ENCODE measurements at regions not wholly inside any gene's neighbourhood (a gene's known extent, or its start where the extent isn't known, plus 50 kb on each side); places are given as distances from the start of the nearest gene placed in this dataset.
A peak's percentile ranks its signal among the peaks of the same experiment; 100 is the strongest.

- Histone ChIP-seq H3K36me3 (ENCODE audit: insufficient read depth, low read length) (no peaks in the 10 kb centered on the region), H3K4me3 (ENCODE audit: low read length) (no peak overlapping the region), H3K27me3 (ENCODE audit: control insufficient read depth, insufficient read depth, low read length) (no peaks in the 10 kb centered on the region), H3K9me3 (replicated peaks; ENCODE audit: low read length) (no peaks in the 10 kb centered on the region), H3K4me1 (ENCODE audit: control insufficient read depth, insufficient read depth, low read length) (no peaks in the 10 kb centered on the region), H3K4me2 (ENCODE audit: low read length) (no peak overlapping the region), H3K9ac (ENCODE audit: low read depth, low read length) (no peak overlapping the region)
These were observed 556.2 kb upstream of the ZEB2 start for GRCh38 chr2:145076085-145076484.

DNA sequence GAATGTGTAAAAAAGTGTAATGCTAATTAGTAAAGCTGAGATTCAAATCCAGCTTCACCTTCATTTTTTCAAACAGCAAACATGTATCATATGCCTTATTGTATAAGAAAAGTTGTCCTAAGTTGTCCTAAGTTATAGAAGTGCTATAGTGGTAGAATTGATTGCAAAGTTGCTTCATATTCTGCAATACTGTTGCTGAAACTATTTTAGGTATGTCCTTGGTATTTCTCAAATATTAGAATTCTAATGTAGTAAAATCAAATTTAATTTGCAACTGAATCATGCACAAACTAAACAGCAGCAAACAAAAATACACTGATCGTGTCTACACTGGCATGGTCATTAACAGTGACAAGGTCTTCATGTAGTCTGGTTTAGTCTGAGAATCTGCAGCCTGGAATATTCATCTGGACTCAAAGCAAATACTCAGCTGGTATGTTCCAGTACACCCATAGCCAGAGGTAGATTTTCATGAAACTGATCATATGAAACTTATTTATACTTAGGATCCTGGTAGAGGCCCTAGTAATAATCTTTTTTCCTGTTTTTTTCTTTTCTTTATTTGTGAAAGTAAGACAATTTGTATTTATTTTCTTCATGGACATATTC lies 555.6 kb upstream of the ZEB2 start:
- no peaks in the 10 kb centered on the region for H3K4me1 ChIP-seq (ENCODE audit: control insufficient read depth, insufficient read depth, low read length)
- H3K9me3 ChIP-seq (replicated peaks; ENCODE audit: low read length): no peaks in the 10 kb centered on the region
- H3K4me2 ChIP-seq (ENCODE audit: low read length): no peak overlapping the region
- no peak overlapping the region for H3K4me3 ChIP-seq (ENCODE audit: low read length)
- H3K9ac ChIP-seq (ENCODE audit: low read depth, low read length): no peak overlapping the region
- no peaks in the 10 kb centered on the region for H3K36me3 ChIP-seq (ENCODE audit: insufficient read depth, low read length)
- H3K27me3 ChIP-seq (ENCODE audit: control insufficient read depth, insufficient read depth, low read length): no peaks in the 10 kb centered on the region

DNA sequence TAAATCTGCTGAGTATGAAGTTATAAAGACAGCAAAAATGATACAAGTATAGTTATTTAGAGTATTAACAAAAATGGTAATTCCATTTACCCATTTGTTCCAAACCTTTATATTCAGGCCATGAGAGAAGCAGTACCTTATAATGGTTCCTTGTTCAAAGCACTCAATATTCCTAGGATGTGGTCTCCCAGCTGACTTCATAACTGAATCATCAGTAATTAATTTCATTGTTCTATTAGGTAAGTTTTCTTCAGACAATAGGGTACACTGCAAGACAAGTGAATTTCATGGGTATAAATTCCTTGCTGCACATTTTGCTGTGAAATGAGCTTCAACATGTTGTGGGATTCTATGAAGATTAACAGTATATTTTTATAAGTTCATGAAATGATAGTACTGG lies 550.8 kb upstream of the ZEB2 start:
- no peak overlapping the region for H3K4me2 ChIP-seq (ENCODE audit: low read length)
- H3K4me3 ChIP-seq (ENCODE audit: low read length): no peak overlapping the region
- H3K9ac ChIP-seq (ENCODE audit: low read depth, low read length): no peak overlapping the region
- H3K4me1 ChIP-seq (ENCODE audit: control insufficient read depth, insufficient read depth, low read length): peaks cover 12% of the 10 kb centered on the region
- H3K9me3 ChIP-seq (replicated peaks; ENCODE audit: low read length): no peaks in the 10 kb centered on the region
- H3K36me3 ChIP-seq (ENCODE audit: insufficient read depth, low read length): no peaks in the 10 kb centered on the region
- no peaks in the 10 kb centered on the region for H3K27me3 ChIP-seq (ENCODE audit: control insufficient read depth, insufficient read depth, low read length)

DNA sequence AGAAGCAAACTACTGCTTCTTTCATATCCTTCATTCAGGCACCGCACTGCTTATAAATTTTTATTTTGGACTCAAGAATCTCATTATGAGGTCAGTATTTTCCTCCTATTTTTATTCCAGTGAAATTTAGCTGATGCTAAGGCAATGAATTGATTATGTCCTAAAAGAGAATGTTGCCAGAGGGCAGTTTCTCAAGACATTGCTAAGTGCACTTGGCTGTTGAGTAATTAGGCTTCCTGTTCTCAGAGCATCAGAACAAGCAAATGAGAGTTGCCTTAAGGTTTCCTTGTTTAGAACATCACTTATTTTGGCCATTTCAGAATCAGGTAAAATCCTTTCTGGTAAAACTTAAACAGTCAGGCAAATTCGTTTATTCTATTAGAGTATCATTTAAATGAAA lies 548.6 kb upstream of the ZEB2 start:
- H3K4me2 ChIP-seq (ENCODE audit: low read length): no peak overlapping the region
- H3K27me3 ChIP-seq (ENCODE audit: control insufficient read depth, insufficient read depth, low read length): no peaks in the 10 kb centered on the region
- H3K9me3 ChIP-seq (replicated peaks; ENCODE audit: low read length): no peaks in the 10 kb centered on the region
- H3K36me3 ChIP-seq (ENCODE audit: insufficient read depth, low read length): no peaks in the 10 kb centered on the region
- no peak overlapping the region for H3K9ac ChIP-seq (ENCODE audit: low read depth, low read length)
- no peak overlapping the region for H3K4me3 ChIP-seq (ENCODE audit: low read length)
- H3K4me1 ChIP-seq (ENCODE audit: control insufficient read depth, insufficient read depth, low read length): peaks cover 12% of the 10 kb centered on the region

GRCh38 chr2:145067549-145068030 lies 547.7 kb upstream of the ZEB2 start:
- Histone ChIP-seq H3K9me3 (replicated peaks; ENCODE audit: low read length) (no peaks in the 10 kb centered on the region), H3K36me3 (ENCODE audit: insufficient read depth, low read length) (no peaks in the 10 kb centered on the region), H3K4me2 (ENCODE audit: low read length) (no peak overlapping the region), H3K4me3 (ENCODE audit: low read length) (no peak overlapping the region), H3K9ac (ENCODE audit: low read depth, low read length) (no peak overlapping the region), H3K4me1 (ENCODE audit: control insufficient read depth, insufficient read depth, low read length) (peaks cover 12% of the 10 kb centered on the region), H3K27me3 (ENCODE audit: control insufficient read depth, insufficient read depth, low read length) (no peaks in the 10 kb centered on the region)

DNA sequence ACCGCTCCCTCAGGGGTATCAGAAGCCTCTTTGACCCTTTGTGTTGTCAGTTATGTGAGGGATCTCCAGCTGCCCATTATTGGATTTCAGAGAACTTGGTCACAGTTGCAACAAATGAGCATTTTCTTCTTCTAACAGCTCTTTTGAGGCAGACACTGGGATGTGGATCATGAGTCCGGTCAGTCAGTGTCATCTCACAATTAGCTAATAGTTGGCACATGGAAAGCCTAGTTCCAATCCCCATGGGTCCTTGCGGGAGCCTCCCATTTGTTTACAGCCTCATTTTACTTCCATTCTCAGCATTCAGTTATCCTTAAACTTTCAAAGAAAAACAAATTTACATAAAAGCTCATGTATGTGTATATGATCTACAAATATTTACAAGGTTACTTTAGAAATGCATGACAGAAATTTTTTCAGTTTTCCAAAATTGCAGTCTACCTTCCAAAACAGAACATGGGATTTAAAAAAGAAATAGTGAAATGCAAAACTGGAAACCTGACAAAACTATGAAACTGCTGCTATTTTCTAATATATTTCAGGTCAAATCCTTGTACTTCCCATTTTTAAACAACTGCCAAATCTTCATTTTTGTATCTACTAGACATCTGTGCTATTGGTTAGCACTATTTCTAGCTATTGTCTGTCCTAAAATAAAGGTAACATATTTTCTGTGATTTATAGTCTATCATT lies 547.1 kb upstream of the ZEB2 start:
- Histone ChIP-seq H3K27me3 (ENCODE audit: control insufficient read depth, insufficient read depth, low read length) (no peaks in the 10 kb centered on the region), H3K4me1 (ENCODE audit: control insufficient read depth, insufficient read depth, low read length) (peaks cover 12% of the 10 kb centered on the region), H3K9me3 (replicated peaks; ENCODE audit: low read length) (no peaks in the 10 kb centered on the region), H3K36me3 (ENCODE audit: insufficient read depth, low read length) (no peaks in the 10 kb centered on the region), H3K9ac (ENCODE audit: low read depth, low read length) (peak overlapping the region; percentile 9), H3K4me2 (ENCODE audit: low read length) (no peak overlapping the region), H3K4me3 (ENCODE audit: low read length) (no peak overlapping the region)

DNA sequence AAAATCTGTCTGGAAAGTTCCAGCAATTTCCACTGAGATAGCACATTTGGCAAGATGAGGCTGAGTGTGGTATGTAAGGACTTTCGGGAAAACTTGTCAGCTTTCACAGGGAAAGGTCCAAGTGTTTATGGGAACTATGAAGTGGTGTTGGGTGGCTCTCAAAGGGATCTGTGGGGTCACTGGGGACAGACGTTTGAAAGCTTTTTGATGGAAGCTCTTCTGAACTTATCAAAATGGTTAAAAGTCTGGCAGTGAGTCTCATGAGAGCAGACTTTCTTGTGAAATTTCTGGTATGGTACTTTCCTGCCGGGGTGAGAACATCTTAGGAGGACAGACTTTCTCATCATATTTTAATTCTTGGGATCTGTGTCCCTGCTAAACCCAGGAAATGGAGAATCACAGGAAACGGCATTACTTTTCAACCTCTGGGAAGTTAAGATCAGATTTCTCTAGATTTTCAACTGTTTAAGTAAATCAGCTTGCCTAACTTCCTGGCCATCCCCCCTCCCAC lies 546.3 kb upstream of the ZEB2 start:
- Histone ChIP-seq H3K27me3 (ENCODE audit: control insufficient read depth, insufficient read depth, low read length) (no peaks in the 10 kb centered on the region), H3K4me3 (ENCODE audit: low read length) (no peak overlapping the region), H3K4me2 (ENCODE audit: low read length) (peak overlapping the region; percentile 3), H3K4me1 (ENCODE audit: control insufficient read depth, insufficient read depth, low read length) (peaks cover 12% of the 10 kb centered on the region), H3K36me3 (ENCODE audit: insufficient read depth, low read length) (no peaks in the 10 kb centered on the region), H3K9me3 (replicated peaks; ENCODE audit: low read length) (no peaks in the 10 kb centered on the region), H3K9ac (ENCODE audit: low read depth, low read length) (peak overlapping the region; percentile 9)

DNA sequence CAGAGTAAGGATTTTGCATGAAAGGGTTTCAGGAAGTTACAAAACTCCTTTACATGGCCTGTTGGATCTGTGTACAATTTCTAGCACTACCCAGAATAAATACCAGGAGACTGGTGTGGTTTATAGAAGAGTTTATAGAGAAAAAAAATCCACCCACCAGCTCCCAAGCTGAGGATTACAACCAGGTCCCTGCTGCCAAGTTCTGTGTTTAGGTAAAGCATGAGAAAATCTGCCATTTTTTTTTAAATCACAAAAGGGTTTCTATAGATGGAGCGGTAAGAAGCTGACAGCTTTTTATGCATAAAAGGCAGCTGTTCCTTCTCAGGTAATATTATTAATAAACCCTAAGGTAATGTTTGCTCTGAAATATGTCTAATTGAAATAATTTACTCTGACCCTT lies 545.4 kb upstream of the ZEB2 start:
- Histone ChIP-seq H3K4me1 (ENCODE audit: control insufficient read depth, insufficient read depth, low read length) (peaks cover 12% of the 10 kb centered on the region), H3K4me3 (ENCODE audit: low read length) (no peak overlapping the region), H3K4me2 (ENCODE audit: low read length) (no peak overlapping the region), H3K9me3 (replicated peaks; ENCODE audit: low read length) (no peaks in the 10 kb centered on the region), H3K36me3 (ENCODE audit: insufficient read depth, low read length) (no peaks in the 10 kb centered on the region), H3K9ac (ENCODE audit: low read depth, low read length) (no peak overlapping the region), H3K27me3 (ENCODE audit: control insufficient read depth, insufficient read depth, low read length) (no peaks in the 10 kb centered on the region)

DNA sequence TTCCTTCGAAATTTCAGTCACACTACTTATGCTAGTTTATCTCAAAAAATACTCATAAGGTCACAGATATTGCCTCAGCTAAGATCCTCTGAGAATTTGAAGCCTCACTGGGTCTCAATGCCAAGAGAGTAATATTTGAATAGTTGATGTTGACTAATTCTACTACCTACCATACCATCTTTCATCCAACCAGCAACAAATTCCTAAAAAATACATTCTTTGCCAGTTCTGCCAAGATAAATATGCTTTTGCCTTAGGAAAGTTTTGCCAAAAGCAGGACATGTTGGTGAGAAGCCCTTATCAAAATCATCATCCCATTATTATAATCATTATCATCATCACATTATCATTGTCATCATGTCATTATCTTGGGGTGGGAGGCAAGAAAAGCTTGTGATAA lies 544.6 kb upstream of the ZEB2 start:
- no peak overlapping the region for H3K4me2 ChIP-seq (ENCODE audit: low read length)
- H3K4me1 ChIP-seq (ENCODE audit: control insufficient read depth, insufficient read depth, low read length): peaks cover 12% of the 10 kb centered on the region
- H3K27me3 ChIP-seq (ENCODE audit: control insufficient read depth, insufficient read depth, low read length): no peaks in the 10 kb centered on the region
- no peaks in the 10 kb centered on the region for H3K9me3 ChIP-seq (replicated peaks; ENCODE audit: low read length)
- H3K36me3 ChIP-seq (ENCODE audit: insufficient read depth, low read length): no peaks in the 10 kb centered on the region
- no peak overlapping the region for H3K4me3 ChIP-seq (ENCODE audit: low read length)
- H3K9ac ChIP-seq (ENCODE audit: low read depth, low read length): no peak overlapping the region

GRCh38 chr2:145060876-145061275 lies 541.0 kb upstream of the ZEB2 start:
- Histone ChIP-seq H3K27me3 (ENCODE audit: control insufficient read depth, insufficient read depth, low read length) (no peaks in the 10 kb centered on the region), H3K4me3 (ENCODE audit: low read length) (no peak overlapping the region), H3K4me2 (ENCODE audit: low read length) (no peak overlapping the region), H3K4me1 (ENCODE audit: control insufficient read depth, insufficient read depth, low read length) (peaks cover 2% of the 10 kb centered on the region), H3K36me3 (ENCODE audit: insufficient read depth, low read length) (no peaks in the 10 kb centered on the region), H3K9me3 (replicated peaks; ENCODE audit: low read length) (no peaks in the 10 kb centered on the region), H3K9ac (ENCODE audit: low read depth, low read length) (no peak overlapping the region)

GRCh38 chr2:145059914-145060313 lies 540.0 kb upstream of the ZEB2 start:
- H3K9me3 ChIP-seq (replicated peaks; ENCODE audit: low read length): no peaks in the 10 kb centered on the region
- H3K9ac ChIP-seq (ENCODE audit: low read depth, low read length): no peak overlapping the region
- no peak overlapping the region for H3K4me2 ChIP-seq (ENCODE audit: low read length)
- no peaks in the 10 kb centered on the region for H3K27me3 ChIP-seq (ENCODE audit: control insufficient read depth, insufficient read depth, low read length)
- no peak overlapping the region for H3K4me3 ChIP-seq (ENCODE audit: low read length)
- H3K36me3 ChIP-seq (ENCODE audit: insufficient read depth, low read length): no peaks in the 10 kb centered on the region
- H3K4me1 ChIP-seq (ENCODE audit: control insufficient read depth, insufficient read depth, low read length): no peaks in the 10 kb centered on the region

DNA sequence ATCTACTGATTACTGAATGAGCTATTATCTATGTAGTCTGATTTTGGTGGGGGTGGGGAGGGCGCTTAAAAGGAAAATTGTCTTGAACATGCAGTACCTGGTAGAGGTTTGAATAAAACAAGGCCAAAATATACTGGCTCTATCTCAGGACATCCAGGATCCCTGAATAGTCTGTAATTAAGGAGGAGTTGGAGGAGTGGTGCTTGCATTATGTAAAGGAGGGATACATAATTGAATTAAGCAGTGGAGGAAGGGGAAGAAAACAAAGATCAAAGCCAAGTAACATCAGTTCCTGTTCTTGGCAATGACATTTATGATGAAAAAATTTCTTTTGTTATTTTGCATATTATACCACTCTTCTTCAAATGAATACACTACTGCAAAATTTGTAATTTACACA lies 539.4 kb upstream of the ZEB2 start:
- Histone ChIP-seq H3K9me3 (replicated peaks; ENCODE audit: low read length) (no peaks in the 10 kb centered on the region), H3K36me3 (ENCODE audit: insufficient read depth, low read length) (no peaks in the 10 kb centered on the region), H3K4me3 (ENCODE audit: low read length) (no peak overlapping the region), H3K9ac (ENCODE audit: low read depth, low read length) (no peak overlapping the region), H3K4me1 (ENCODE audit: control insufficient read depth, insufficient read depth, low read length) (no peaks in the 10 kb centered on the region), H3K4me2 (ENCODE audit: low read length) (no peak overlapping the region), H3K27me3 (ENCODE audit: control insufficient read depth, insufficient read depth, low read length) (no peaks in the 10 kb centered on the region)

Data from skeletal muscle satellite cell (primary cell).